ENCODE measurements at regions not wholly inside any gene's neighbourhood (a gene's known extent, or its start where the extent isn't known, plus 50 kb on each side); places are given as distances from the start of the nearest gene placed in this dataset.

DNA sequence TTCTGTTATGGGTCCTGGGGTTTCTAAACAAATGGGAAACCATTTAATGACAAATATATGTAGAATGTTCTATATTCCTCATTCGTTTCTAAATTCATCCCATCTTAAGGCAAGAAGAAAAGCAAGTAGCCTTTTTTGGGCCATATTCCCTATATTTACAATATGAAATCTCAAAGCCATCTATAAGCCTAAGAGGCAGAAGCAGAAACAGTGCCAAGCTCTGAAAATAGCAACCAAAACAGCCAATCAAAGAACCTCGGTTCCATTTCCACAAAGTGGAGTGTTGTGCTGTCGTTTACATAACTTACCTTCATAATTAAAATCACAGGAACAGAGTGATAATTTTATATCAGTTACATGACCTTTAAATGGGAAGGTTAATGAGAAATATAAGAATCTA is 330.6 kb upstream of the GATB start:
- TF ChIP-seq, protein P1, sequence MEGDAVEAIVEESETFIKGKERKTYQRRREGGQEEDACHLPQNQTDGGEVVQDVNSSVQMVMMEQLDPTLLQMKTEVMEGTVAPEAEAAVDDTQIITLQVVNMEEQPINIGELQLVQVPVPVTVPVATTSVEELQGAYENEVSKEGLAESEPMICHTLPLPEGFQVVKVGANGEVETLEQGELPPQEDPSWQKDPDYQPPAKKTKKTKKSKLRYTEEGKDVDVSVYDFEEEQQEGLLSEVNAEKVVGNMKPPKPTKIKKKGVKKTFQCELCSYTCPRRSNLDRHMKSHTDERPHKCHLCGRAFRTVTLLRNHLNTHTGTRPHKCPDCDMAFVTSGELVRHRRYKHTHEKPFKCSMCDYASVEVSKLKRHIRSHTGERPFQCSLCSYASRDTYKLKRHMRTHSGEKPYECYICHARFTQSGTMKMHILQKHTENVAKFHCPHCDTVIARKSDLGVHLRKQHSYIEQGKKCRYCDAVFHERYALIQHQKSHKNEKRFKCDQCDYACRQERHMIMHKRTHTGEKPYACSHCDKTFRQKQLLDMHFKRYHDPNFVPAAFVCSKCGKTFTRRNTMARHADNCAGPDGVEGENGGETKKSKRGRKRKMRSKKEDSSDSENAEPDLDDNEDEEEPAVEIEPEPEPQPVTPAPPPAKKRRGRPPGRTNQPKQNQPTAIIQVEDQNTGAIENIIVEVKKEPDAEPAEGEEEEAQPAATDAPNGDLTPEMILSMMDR (IDR thresholded peaks at IDR 0.05): no peak
- TF ChIP-seq POLR2A (IDR thresholded peaks at IDR 0.05): no peak
